GM12874 (cell line): ENCODE measurements at regions not wholly inside any gene's neighbourhood (a gene's known extent, or its start where the extent isn't known, plus 50 kb on each side); places are given as distances from the start of the nearest gene placed in this dataset.

ENCODE experiments used
- CTCF ChIP-seq: IDR thresholded peaks from 2 replicates; pipeline ENCODE4 v1.5.1; 2011; ENCODE audit warnings: low read depth, mild to moderate bottlenecking, control low read depth, low read length, moderate library complexity; ENCODE audit not compliant: insufficient read depth

GRCh38 chr1:243931957-243932356, 81.9 kb upstream of the AKT3 start:
- TF ChIP-seq CTCF: no peak

- TF ChIP-seq CTCF: no peak
Observed at GRCh38 chr1:243930822-243931671, 81.0 kb upstream of the AKT3 start.

- TF ChIP-seq CTCF: no peak
Observed at GRCh38 chr1:243927381-243927780, 77.3 kb upstream of the AKT3 start.

GRCh38 chr1:243926803-243927245, 76.8 kb upstream of the AKT3 start:
- TF ChIP-seq CTCF: no peak

- TF ChIP-seq CTCF: no peak
Observed at GRCh38 chr1:243926299-243926698, 76.3 kb upstream of the AKT3 start.

GRCh38 chr1:243924588-243925349, 74.7 kb upstream of the AKT3 start:
- no peak for TF ChIP-seq CTCF

GRCh38 chr1:243924188-243924587, 74.1 kb upstream of the AKT3 start:
- no peak for TF ChIP-seq CTCF
